Esophagus squamous epithelium (tissue), 5 donors: ENCODE measurements at regions not wholly inside any gene's neighbourhood (a gene's known extent, or its start where the extent isn't known, plus 50 kb on each side); places are given as distances from the start of the nearest gene placed in this dataset.

Source experiments
- DNase-seq: peaks from one replicate; lab custom pipeline; 2025; lab: John Stamatoyannopoulos, UW
- H3K27ac ChIP-seq, 4 donors: fragments of 200-600 bp; sonication (generic); one replicate each; pipeline ENCODE4 v1.5.1; 2016 to 2019; ENCODE audit warnings: mild to moderate bottlenecking in 1 of 4
- H3K27me3 ChIP-seq, 4 donors: fragments of 200-600 bp; sonication (generic); 1 replicate in 3 of 4; 2 replicates in 1 of 4; pipeline versions ENCODE4 v1.5.1 to v1.6.0; 2017 to 2021; ENCODE audit warnings: antibody characterized with exemption in 1 of 4
- H3K36me3 ChIP-seq, 3 donors: fragments of 200-600 bp; sonication (generic); one replicate each; pipeline ENCODE4 v1.5.1; 2016 to 2019
- H3K4me1 ChIP-seq, 3 donors: fragments of 200-600 bp; sonication (generic); one replicate each; pipeline ENCODE4 v1.5.1; 2017 to 2019
- H3K4me3 ChIP-seq, 4 donors: fragments of 200-600 bp; sonication (generic); 1 replicate in 3 of 4; 2 replicates in 1 of 4; pipeline ENCODE4 v1.5.1; 2016 to 2019; ENCODE audit warnings: mild to moderate bottlenecking in 2 of 4, moderate library complexity in 1 of 4
- H3K9me3 ChIP-seq, 3 donors: fragments of 200-600 bp; sonication (generic); one replicate each; pipeline ENCODE4 v1.5.1; 2016 to 2019
- CTCF ChIP-seq, 6 experiments: fragments of 450-650 bp in 4 of 6; fragments of 200-600 bp in 2 of 6; sonication (generic) in 2 of 6; IDR thresholded peaks; one replicate each; pipeline ENCODE4 v1.5.1; 2016 to 2019; ENCODE audit warnings: antibody characterized with exemption in 6 of 6, mild to moderate bottlenecking in 4 of 6, moderate library complexity in 4 of 6
- POLR2A ChIP-seq, 4 donors: fragments of 450-650 bp; IDR thresholded peaks; one replicate each; pipeline ENCODE4 v1.6.1; 2017; ENCODE audit warnings: antibody characterized with exemption in 4 of 4, mild to moderate bottlenecking in 4 of 4, moderate library complexity in 3 of 4
- WGBS, 2 donors: methylation state at CpG; one replicate each; pipeline ENCODE4 v1.1.5; 2018; 5-methylcytosine and 5-hydroxymethylcytosine counted together
- intact Hi-C: fragments of 100-400 bp; cut with DNase I; formaldehyde crosslinking; loops from one replicate; pipeline ENCODE4 v1.15.0; 2022
- donor health status: DM: yes; HTN: yes; CAD: no.

GRCh38 chr12:108438667-108439066 lies 76.4 kb upstream of the FICD start:
- H3K9me3 ChIP-seq: no peaks in the 10 kb centered on the region
- H3K27me3 ChIP-seq: no peaks in the 10 kb centered on the region
- no peak overlapping the region for H3K4me3 ChIP-seq
- 59 to 80% methylated on average over 1 of the region's 1 CpG for WGBS, 2 donors
- no peak for DNase-seq
- peaks cover 0 to 7% (median 0%) of the 10 kb centered on the region in 3 donors for H3K4me1 ChIP-seq
- intact Hi-C loops: no loop called here
- TF ChIP-seq POLR2A (IDR thresholded peaks at IDR 0.05): no peak
- no peak for TF ChIP-seq CTCF (IDR thresholded peaks at IDR 0.05)
- no peak overlapping the region for H3K27ac ChIP-seq
- H3K36me3 ChIP-seq: no peaks in the 10 kb centered on the region

GRCh38 chr12:108432423-108433121 lies 82.5 kb upstream of the FICD start:
- 67 to 76% methylated on average over 5 to 6 of the region's 8 CpGs for WGBS, 2 donors
- TF ChIP-seq POLR2A (IDR thresholded peaks at IDR 0.05): no peak
- TF ChIP-seq CTCF (IDR thresholded peaks at IDR 0.05): no peak
- Histone ChIP-seq H3K27me3 (no peaks in the 10 kb centered on the region), H3K36me3 (no peaks in the 10 kb centered on the region), H3K4me3 (no peak overlapping the region), H3K9me3 (no peaks in the 10 kb centered on the region), H3K27ac (no peak overlapping the region), H3K4me1 (no peaks in the 10 kb centered on the region)
- intact Hi-C loops: no loop called here
- DNase-seq: no peak

GRCh38 chr12:108430926-108431325 lies 84.2 kb upstream of the FICD start:
- TF ChIP-seq POLR2A (IDR thresholded peaks at IDR 0.05): no peak
- TF ChIP-seq CTCF (IDR thresholded peaks at IDR 0.05): no peak
- Histone ChIP-seq H3K4me1 (no peaks in the 10 kb centered on the region), H3K4me3 (no peak overlapping the region), H3K9me3 (no peaks in the 10 kb centered on the region), H3K27ac (no peak overlapping the region), H3K36me3 (no peaks in the 10 kb centered on the region), H3K27me3 (no peaks in the 10 kb centered on the region)
- 0 to 60% methylated on average over 1 of the region's 1 CpG for WGBS, 2 donors
- intact Hi-C loops: no loop called here
- DNase-seq: no peak

- DNase-seq: no peak
- TF ChIP-seq POLR2A (IDR thresholded peaks at IDR 0.05) (no peak), CTCF (IDR thresholded peaks at IDR 0.05) (no peak)
- no peaks in the 10 kb centered on the region for H3K9me3 ChIP-seq
- H3K4me1 ChIP-seq: no peaks in the 10 kb centered on the region
- intact Hi-C loops: no loop called here
- no peaks in the 10 kb centered on the region for H3K36me3 ChIP-seq
- no peak overlapping the region for H3K27ac ChIP-seq
- H3K27me3 ChIP-seq: no peaks in the 10 kb centered on the region
- no peak overlapping the region for H3K4me3 ChIP-seq
- WGBS, 2 donors: 13 to 44% methylated on average over 4 to 6 of the region's 6 CpGs
Observed at GRCh38 chr12:108430245-108430644, 84.8 kb upstream of the FICD start.

GRCh38 chr12:108425238-108425795 lies 86.2 kb upstream of the CMKLR1 start:
- TF ChIP-seq POLR2A (IDR thresholded peaks at IDR 0.05): no peak
- TF ChIP-seq CTCF (IDR thresholded peaks at IDR 0.05): no peak
- Histone ChIP-seq H3K36me3 (no peaks in the 10 kb centered on the region), H3K27ac (no peak overlapping the region), H3K9me3 (no peaks in the 10 kb centered on the region), H3K4me3 (no peak overlapping the region), H3K27me3 (no peaks in the 10 kb centered on the region), H3K4me1 (no peaks in the 10 kb centered on the region)
- DNase-seq: no peak
- intact Hi-C loops: no loop called here
